SU-DHL-6 (cell line): ENCODE measurements at regions not wholly inside any gene's neighbourhood (a gene's known extent, or its start where the extent isn't known, plus 50 kb on each side); places are given as distances from the start of the nearest gene placed in this dataset.

Source experiments
- H2AFZ ChIP-seq: fragments of 200-600 bp; sonication (generic); 2 replicates; pipeline ENCODE4 v1.6.1; 2014; ENCODE audit warnings: low read depth, mild to moderate bottlenecking, moderate library complexity, mixed read lengths, antibody characterized with exemption, low read length; ENCODE audit not compliant: severe bottlenecking
- H3F3A ChIP-seq: fragments of 200-600 bp; shearing (Covaris generic); 2 replicates; pipeline ENCODE4 v1.6.0; 2016; ENCODE audit warnings: antibody characterized with exemption, mild to moderate bottlenecking; ENCODE audit not compliant: insufficient read depth
- H3K27ac ChIP-seq: fragments of 200-600 bp; sonication (generic); 2 replicates; pipeline ENCODE4 v1.5.1; 2016; ENCODE audit warnings: low read depth, mild to moderate bottlenecking, low read length, moderate library complexity, mixed read lengths
- H3K27me3 ChIP-seq: fragments of 200-600 bp; sonication (generic), shearing (Covaris generic); 2 replicates; pipeline ENCODE4 v1.6.0; 2014; ENCODE audit warnings: mild to moderate bottlenecking, low read length
- H3K36me3 ChIP-seq: fragments of 200-600 bp; sonication (generic); 2 replicates; pipeline ENCODE4 v1.6.1; 2014; ENCODE audit warnings: mild to moderate bottlenecking, low read length, mixed read lengths
- H3K4me2 ChIP-seq: fragments of 300-600, 200-600 bp; shearing (Covaris generic), sonication (generic); 2 replicates; pipeline ENCODE4 v1.6.0; 2014; ENCODE audit warnings: low read length, low read depth, mild to moderate bottlenecking; ENCODE audit not compliant: poor library complexity, severe bottlenecking
- H3K4me3 ChIP-seq: fragments of 200-600 bp; sonication (generic); 2 replicates; pipeline ENCODE4 v1.5.1; 2014; ENCODE audit warnings: antibody characterized with exemption, low read length, mild to moderate bottlenecking, mixed read lengths; ENCODE audit not compliant: insufficient read depth, poor library complexity, severe bottlenecking
- H3K79me2 ChIP-seq: fragments of 200-600 bp; sonication (generic); 2 replicates; pipeline ENCODE4 v1.6.1; 2014; ENCODE audit warnings: mild to moderate bottlenecking, low read length, moderate library complexity; ENCODE audit not compliant: insufficient read depth
- H3K9ac ChIP-seq: fragments of 200-600 bp; sonication (generic); 2 replicates; pipeline ENCODE4 v1.7.0; 2014; ENCODE audit warnings: mild to moderate bottlenecking, low read length
- H3K9me2 ChIP-seq: fragments of 200-600 bp; sonication (generic); replicated peaks from 2 replicates; pipeline ENCODE4 v1.6.1; 2014; ENCODE audit warnings: low read length; ENCODE audit not compliant: insufficient read depth
- H3K9me3 ChIP-seq: fragments of 200-600 bp; sonication (generic); 2 replicates; pipeline ENCODE4 v1.6.1; 2014; ENCODE audit warnings: low read length, mixed read lengths; ENCODE audit not compliant: insufficient read depth
- H4K20me1 ChIP-seq: fragments of 200-600 bp; sonication (generic); 2 replicates; pipeline ENCODE4 v1.6.1; 2014; ENCODE audit warnings: low read depth, mild to moderate bottlenecking, antibody characterized with exemption, low read length, moderate library complexity, mixed read lengths
- EZH2phosphoT487 ChIP-seq: fragments of 200-600 bp; sonication (generic), shearing (Covaris generic); conservative IDR thresholded peaks from 2 replicates; pipeline ENCODE4 v1.6.1; 2018; ENCODE audit warnings: mild to moderate bottlenecking, antibody characterized with exemption, low read length, moderate library complexity, mixed read lengths
- TF ChIP-seq, protein P1 (sequence below): fragments of 200-600 bp; sonication (generic); IDR thresholded peaks from one replicate; pipeline ENCODE4 v1.5.1; 2017; ENCODE audit warnings: antibody characterized with exemption, mild to moderate bottlenecking, low read length, moderate library complexity; ENCODE audit not compliant: insufficient read depth, poor library complexity, severe bottlenecking

DNA sequence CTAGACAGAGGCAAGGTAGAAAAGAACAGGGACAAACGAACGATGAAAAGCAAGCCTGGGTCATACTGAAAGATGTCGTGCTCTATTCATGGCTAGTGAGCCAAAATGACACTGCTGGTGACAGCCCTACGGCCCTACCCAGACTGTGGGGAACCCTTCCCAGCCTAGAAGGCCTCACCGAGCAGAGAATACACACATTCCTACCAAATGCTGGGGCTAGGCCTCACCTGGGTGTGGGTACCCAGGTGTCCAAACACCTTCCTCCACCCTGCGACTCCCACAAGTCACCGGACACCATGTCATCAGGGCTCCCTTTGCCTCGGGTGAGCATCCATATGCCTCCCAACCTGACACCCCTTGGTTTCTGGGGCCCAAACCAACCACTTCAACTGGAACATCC, 85.3 kb upstream of the DOCK9 start:
- H3F3A ChIP-seq = no peaks in the 10 kb centered on the region
- H3K4me2 ChIP-seq = no peak overlapping the region

DNA sequence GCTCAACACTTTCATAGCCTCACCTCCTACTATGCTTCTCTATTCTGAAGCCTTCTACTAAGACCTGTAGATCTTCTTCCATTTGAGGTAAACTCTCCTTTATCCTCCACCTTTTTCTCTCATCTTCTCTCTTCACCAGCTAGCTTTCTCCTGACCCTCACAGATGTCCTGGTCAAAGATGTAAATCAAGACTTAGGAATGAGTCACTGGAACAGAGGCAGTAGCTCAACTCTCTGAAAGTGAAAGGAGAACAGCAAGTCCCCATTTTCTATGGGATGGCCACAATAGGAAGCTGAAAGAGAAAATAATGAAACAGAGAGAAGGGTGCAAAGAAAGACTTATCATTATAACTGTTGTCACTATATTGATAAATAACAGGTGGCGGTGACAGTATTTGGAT, 86.1 kb upstream of the DOCK9 start:
- no peaks in the 10 kb centered on the region for H3F3A ChIP-seq
- no peak overlapping the region for H3K4me2 ChIP-seq
- H3K9ac ChIP-seq = no peak overlapping the region
- H3K36me3 ChIP-seq = no peaks in the 10 kb centered on the region
- H4K20me1 ChIP-seq = no peaks in the 10 kb centered on the region
- no peaks in the 10 kb centered on the region for H3K9me2 ChIP-seq
- no peaks in the 10 kb centered on the region for H3K9me3 ChIP-seq
- H3K27ac ChIP-seq = no peak overlapping the region
- H3K4me3 ChIP-seq = no peak overlapping the region
- H3K27me3 ChIP-seq = no peaks in the 10 kb centered on the region
- H2AFZ ChIP-seq = no peak overlapping the region
- no peaks in the 10 kb centered on the region for H3K79me2 ChIP-seq
- TF ChIP-seq EZH2phosphoT487 = no peak
- TF ChIP-seq, protein P1, sequence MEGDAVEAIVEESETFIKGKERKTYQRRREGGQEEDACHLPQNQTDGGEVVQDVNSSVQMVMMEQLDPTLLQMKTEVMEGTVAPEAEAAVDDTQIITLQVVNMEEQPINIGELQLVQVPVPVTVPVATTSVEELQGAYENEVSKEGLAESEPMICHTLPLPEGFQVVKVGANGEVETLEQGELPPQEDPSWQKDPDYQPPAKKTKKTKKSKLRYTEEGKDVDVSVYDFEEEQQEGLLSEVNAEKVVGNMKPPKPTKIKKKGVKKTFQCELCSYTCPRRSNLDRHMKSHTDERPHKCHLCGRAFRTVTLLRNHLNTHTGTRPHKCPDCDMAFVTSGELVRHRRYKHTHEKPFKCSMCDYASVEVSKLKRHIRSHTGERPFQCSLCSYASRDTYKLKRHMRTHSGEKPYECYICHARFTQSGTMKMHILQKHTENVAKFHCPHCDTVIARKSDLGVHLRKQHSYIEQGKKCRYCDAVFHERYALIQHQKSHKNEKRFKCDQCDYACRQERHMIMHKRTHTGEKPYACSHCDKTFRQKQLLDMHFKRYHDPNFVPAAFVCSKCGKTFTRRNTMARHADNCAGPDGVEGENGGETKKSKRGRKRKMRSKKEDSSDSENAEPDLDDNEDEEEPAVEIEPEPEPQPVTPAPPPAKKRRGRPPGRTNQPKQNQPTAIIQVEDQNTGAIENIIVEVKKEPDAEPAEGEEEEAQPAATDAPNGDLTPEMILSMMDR = no peak

More for the DNA sequence above, 85.3 kb upstream of the DOCK9 start:
- Histone ChIP-seq H4K20me1 (no peaks in the 10 kb centered on the region), H3K9ac (no peak overlapping the region), H3K79me2 (no peaks in the 10 kb centered on the region), H3K36me3 (no peaks in the 10 kb centered on the region), H3K9me2 (no peaks in the 10 kb centered on the region), H3K4me3 (no peak overlapping the region), H3K9me3 (no peaks in the 10 kb centered on the region), H3K27ac (no peak overlapping the region), H2AFZ (no peak overlapping the region), H3K27me3 (no peaks in the 10 kb centered on the region)
- TF ChIP-seq EZH2phosphoT487 = no peak
- TF ChIP-seq, protein P1 = no peak

DNA sequence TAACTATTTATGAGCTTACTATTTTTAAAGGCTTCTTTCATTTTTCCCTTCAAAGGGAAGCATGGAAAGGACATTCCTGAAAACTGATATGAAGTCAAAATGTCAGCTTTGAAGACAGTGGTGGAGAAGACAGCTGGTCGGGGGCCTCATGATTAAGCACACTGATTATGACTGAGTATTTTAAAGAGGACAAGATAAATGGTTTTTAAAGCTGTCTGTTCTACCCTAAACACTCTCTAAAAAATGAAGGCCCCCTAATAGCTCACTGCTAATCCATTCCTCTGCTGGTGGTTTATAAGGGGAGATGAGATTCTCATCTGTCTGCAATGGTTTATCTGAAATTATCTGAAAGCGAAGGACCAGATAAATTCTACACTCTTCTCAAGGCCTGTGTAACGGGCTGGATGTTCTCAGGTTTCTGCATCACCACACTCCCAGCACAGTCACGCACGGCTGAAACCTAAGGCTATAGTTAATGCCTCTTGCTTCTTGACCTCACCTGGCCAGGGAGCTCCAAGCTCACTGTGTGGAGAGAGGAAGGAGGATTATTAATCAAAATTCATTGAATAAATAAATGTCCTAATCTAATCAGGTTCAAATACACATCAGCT, 86.9 kb upstream of the DOCK9 start:
- no peak overlapping the region for H3K27ac ChIP-seq
- no peak overlapping the region for H3K4me2 ChIP-seq
- H3K36me3 ChIP-seq = no peaks in the 10 kb centered on the region
- H3K9me3 ChIP-seq = no peaks in the 10 kb centered on the region
- H3K9me2 ChIP-seq = no peaks in the 10 kb centered on the region
- H4K20me1 ChIP-seq = no peaks in the 10 kb centered on the region
- H3F3A ChIP-seq = no peaks in the 10 kb centered on the region
- H2AFZ ChIP-seq = no peak overlapping the region
- H3K27me3 ChIP-seq = no peaks in the 10 kb centered on the region
- H3K9ac ChIP-seq = no peak overlapping the region
- no peak overlapping the region for H3K4me3 ChIP-seq
- no peaks in the 10 kb centered on the region for H3K79me2 ChIP-seq
- no peak for TF ChIP-seq EZH2phosphoT487
- TF ChIP-seq, protein P1 = no peak
